HPDE6-E6E7 (cell line): ENCODE measurements at regions not wholly inside any gene's neighbourhood (a gene's known extent, or its start where the extent isn't known, plus 50 kb on each side); places are given as distances from the start of the nearest gene placed in this dataset.

Experiments used
- DNase-seq: peaks from one replicate; pipeline ENCODE4 v3.0.0; 2011; ENCODE audit warnings: missing footprints; ENCODE audit errors: extremely low spot score

GRCh38 chr2:60098996-60099395 is 454.5 kb downstream of the BCL11A start:
- DNase-seq: no peak

GRCh38 chr2:60097298-60097697 is 456.2 kb downstream of the BCL11A start:
- no peak for DNase-seq

GRCh38 chr2:60096556-60096955 is 456.9 kb downstream of the BCL11A start:
- DNase-seq: no peak

- no peak for DNase-seq
Measured at GRCh38 chr2:60095903-60096302, 457.6 kb downstream of the BCL11A start.

- no peak for DNase-seq
Measured at GRCh38 chr2:60095202-60095815, 458.1 kb downstream of the BCL11A start.

- no peak for DNase-seq
Measured at GRCh38 chr2:60094450-60094929, 459.0 kb downstream of the BCL11A start.

- DNase-seq: no peak
Measured at GRCh38 chr2:60092781-60093180, 460.7 kb downstream of the BCL11A start.

- DNase-seq: no peak
Measured at GRCh38 chr2:60091894-60092293, 461.6 kb downstream of the BCL11A start.

GRCh38 chr2:60091266-60091665 is 462.2 kb downstream of the BCL11A start:
- DNase-seq: no peak

GRCh38 chr2:60079562-60079961 is 473.9 kb downstream of the BCL11A start:
- DNase-seq: no peak

GRCh38 chr2:60075048-60075447 is 478.4 kb downstream of the BCL11A start:
- DNase-seq: no peak

- DNase-seq: no peak
Measured at GRCh38 chr2:60073201-60073600, 480.3 kb downstream of the BCL11A start.

GRCh38 chr2:60072609-60073008 is 480.8 kb downstream of the BCL11A start:
- DNase-seq: no peak

- DNase-seq: no peak
Measured at GRCh38 chr2:60071490-60071831, 482.0 kb downstream of the BCL11A start.

- DNase-seq: no peak
Measured at GRCh38 chr2:60070736-60071489, 482.5 kb downstream of the BCL11A start.

GRCh38 chr2:60070196-60070595 is 483.3 kb downstream of the BCL11A start:
- no peak for DNase-seq

GRCh38 chr2:60068755-60069154 is 484.7 kb downstream of the BCL11A start:
- no peak for DNase-seq

- no peak for DNase-seq
Measured at GRCh38 chr2:60067006-60067405, 486.4 kb downstream of the BCL11A start.

- no peak for DNase-seq
Measured at GRCh38 chr2:60066096-60066839, 487.2 kb downstream of the BCL11A start.

- no peak for DNase-seq
Measured at GRCh38 chr2:60064687-60065389, 488.6 kb downstream of the BCL11A start.

GRCh38 chr2:60058781-60059180 is 494.7 kb downstream of the BCL11A start:
- DNase-seq: no peak
